A673 (cell line): ENCODE measurements at regions not wholly inside any gene's neighbourhood (a gene's known extent, or its start where the extent isn't known, plus 50 kb on each side); places are given as distances from the start of the nearest gene placed in this dataset.

Source experiments
- EZH2 ChIP-seq: fragments of 200-600 bp; sonication (generic); IDR thresholded peaks from 2 replicates; pipeline ENCODE4 v1.6.1; 2017; ENCODE audit warnings: borderline replicate concordance, low read depth, mild to moderate bottlenecking, mixed read lengths, antibody characterized with exemption, low read length; ENCODE audit not compliant: poor library complexity, severe bottlenecking
- TF ChIP-seq, protein P1 (sequence below): fragments of 300-800, 200-600 bp; sonication (generic); conservative IDR thresholded peaks from 2 replicates; pipeline ENCODE4 v1.5.1; 2017; ENCODE audit warnings: low read depth, mild to moderate bottlenecking, antibody characterized with exemption, low read length, moderate library complexity, mixed read lengths

DNA sequence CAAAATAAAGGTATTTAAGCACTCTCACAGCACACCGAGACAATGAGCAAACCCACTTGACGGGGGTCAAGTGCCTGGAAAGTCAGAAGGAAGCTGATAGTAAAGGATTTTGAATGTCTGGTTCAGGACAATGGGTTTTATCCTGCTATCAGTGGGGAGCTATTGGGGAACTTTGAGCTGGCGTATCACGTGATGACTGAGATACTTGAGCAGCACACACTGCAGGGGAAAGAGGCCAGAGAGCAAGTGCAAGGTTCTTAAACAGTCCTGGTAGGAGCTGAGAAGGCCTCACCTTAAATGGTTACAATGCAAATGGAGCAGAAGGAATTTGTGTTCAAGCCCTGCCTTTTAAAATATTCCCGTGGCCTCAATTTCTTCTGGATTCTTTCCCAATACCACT lies 225.3 kb downstream of the LACC1 start:
- TF ChIP-seq, protein P1, sequence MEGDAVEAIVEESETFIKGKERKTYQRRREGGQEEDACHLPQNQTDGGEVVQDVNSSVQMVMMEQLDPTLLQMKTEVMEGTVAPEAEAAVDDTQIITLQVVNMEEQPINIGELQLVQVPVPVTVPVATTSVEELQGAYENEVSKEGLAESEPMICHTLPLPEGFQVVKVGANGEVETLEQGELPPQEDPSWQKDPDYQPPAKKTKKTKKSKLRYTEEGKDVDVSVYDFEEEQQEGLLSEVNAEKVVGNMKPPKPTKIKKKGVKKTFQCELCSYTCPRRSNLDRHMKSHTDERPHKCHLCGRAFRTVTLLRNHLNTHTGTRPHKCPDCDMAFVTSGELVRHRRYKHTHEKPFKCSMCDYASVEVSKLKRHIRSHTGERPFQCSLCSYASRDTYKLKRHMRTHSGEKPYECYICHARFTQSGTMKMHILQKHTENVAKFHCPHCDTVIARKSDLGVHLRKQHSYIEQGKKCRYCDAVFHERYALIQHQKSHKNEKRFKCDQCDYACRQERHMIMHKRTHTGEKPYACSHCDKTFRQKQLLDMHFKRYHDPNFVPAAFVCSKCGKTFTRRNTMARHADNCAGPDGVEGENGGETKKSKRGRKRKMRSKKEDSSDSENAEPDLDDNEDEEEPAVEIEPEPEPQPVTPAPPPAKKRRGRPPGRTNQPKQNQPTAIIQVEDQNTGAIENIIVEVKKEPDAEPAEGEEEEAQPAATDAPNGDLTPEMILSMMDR: no peak
- TF ChIP-seq EZH2: no peak
